ENCODE measurements at regions not wholly inside any gene's neighbourhood (a gene's known extent, or its start where the extent isn't known, plus 50 kb on each side); places are given as distances from the start of the nearest gene placed in this dataset.

DNA sequence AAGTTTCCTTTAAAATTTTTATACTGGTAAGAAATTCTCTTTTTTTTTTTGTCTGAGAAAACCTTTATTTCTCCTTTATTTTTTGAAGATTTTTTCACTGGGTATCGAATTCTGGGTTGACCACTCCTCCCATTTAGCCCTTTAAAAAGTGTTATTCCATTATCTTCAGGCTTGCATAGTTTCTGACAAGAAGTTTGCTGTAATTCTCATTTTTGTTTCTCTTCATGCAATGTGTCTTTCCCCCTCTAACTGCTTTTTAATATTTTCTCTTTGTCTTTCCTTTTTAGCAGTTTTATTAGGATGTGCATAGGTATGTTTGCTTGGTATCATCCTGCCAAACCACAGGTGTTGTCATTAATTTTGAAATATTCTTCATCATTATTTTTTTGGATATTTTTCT, 67.7 kb upstream of the GOT2 start:
- TF ChIP-seq, protein P1, sequence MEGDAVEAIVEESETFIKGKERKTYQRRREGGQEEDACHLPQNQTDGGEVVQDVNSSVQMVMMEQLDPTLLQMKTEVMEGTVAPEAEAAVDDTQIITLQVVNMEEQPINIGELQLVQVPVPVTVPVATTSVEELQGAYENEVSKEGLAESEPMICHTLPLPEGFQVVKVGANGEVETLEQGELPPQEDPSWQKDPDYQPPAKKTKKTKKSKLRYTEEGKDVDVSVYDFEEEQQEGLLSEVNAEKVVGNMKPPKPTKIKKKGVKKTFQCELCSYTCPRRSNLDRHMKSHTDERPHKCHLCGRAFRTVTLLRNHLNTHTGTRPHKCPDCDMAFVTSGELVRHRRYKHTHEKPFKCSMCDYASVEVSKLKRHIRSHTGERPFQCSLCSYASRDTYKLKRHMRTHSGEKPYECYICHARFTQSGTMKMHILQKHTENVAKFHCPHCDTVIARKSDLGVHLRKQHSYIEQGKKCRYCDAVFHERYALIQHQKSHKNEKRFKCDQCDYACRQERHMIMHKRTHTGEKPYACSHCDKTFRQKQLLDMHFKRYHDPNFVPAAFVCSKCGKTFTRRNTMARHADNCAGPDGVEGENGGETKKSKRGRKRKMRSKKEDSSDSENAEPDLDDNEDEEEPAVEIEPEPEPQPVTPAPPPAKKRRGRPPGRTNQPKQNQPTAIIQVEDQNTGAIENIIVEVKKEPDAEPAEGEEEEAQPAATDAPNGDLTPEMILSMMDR (IDR thresholded peaks at IDR 0.05), result no peak
- no peak for TF ChIP-seq POLR2AphosphoS5 (IDR thresholded peaks at IDR 0.05)
